Fibroblast of the aortic adventitia (primary cell): ENCODE measurements at regions not wholly inside any gene's neighbourhood (a gene's known extent, or its start where the extent isn't known, plus 50 kb on each side); places are given as distances from the start of the nearest gene placed in this dataset.

Experiments used
- DNase-seq: peaks from one replicate; pipeline ENCODE4 v3.0.0-alpha.2; 2010; ENCODE audit warnings: low read depth
- H3K4me3 ChIP-seq: 2 replicates; pipeline ENCODE4 v1.5.1; 2011; ENCODE audit warnings: low read depth, mild to moderate bottlenecking, control low read depth, low read length, moderate library complexity
- TF ChIP-seq, protein P1 (sequence below): IDR thresholded peaks from 2 replicates; pipeline ENCODE4 v1.5.1; 2011; ENCODE audit warnings: mild to moderate bottlenecking, low read length, control low read depth, inconsistent platforms; ENCODE audit not compliant: insufficient read depth

DNA sequence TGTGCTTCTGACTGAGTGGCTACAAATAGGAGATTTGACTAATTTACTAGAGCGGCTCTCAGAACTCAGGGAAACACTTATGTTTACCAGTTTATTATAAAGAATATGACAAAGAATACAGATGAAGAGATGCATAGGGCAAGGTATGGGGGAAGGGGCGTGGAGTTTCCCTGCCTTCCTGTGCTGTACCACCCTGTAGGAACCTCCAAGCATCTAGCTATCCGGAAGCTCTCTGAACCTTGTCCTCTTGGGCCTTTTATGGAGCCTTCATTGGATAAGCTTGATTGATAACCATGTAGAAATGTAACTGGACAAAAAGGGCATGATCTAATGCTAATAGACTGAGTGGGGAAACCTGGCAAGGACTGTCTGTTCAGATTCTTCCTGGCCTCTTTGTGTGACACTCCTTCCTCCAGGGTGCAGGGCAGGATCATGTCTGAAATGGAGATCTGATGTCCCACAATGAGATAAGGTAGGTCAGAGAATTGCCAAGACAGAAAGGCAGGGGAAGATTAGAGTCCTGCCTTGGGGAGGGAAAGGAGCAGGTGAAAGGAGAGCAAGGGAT lies 101.8 kb upstream of the NPAS2 start:
- H3K4me3 ChIP-seq: no peak overlapping the region
- no peak for DNase-seq
- TF ChIP-seq, protein P1, sequence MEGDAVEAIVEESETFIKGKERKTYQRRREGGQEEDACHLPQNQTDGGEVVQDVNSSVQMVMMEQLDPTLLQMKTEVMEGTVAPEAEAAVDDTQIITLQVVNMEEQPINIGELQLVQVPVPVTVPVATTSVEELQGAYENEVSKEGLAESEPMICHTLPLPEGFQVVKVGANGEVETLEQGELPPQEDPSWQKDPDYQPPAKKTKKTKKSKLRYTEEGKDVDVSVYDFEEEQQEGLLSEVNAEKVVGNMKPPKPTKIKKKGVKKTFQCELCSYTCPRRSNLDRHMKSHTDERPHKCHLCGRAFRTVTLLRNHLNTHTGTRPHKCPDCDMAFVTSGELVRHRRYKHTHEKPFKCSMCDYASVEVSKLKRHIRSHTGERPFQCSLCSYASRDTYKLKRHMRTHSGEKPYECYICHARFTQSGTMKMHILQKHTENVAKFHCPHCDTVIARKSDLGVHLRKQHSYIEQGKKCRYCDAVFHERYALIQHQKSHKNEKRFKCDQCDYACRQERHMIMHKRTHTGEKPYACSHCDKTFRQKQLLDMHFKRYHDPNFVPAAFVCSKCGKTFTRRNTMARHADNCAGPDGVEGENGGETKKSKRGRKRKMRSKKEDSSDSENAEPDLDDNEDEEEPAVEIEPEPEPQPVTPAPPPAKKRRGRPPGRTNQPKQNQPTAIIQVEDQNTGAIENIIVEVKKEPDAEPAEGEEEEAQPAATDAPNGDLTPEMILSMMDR: no peak

DNA sequence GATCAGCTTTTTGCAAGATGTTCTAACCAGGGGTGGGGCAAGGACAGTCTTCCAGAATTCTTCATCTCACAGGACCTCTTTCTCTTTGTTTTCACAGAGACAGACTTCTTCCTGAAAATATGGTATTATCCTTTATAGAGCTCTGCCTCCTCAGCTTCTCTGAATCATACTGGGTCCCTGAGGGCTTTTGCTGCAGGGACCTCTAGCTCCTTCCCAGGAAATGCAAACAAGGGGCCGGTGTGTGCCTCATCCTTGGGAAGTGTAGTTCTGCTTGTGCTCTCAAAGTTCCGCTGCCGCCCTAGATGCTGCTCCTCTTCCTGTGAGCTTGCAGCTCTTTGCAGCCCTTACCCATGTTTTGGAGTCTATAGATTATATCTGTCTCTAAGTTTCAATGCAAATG lies 99.5 kb upstream of the NPAS2 start:
- DNase-seq: no peak
- no peak overlapping the region for H3K4me3 ChIP-seq
- TF ChIP-seq, protein P1: no peak

DNA sequence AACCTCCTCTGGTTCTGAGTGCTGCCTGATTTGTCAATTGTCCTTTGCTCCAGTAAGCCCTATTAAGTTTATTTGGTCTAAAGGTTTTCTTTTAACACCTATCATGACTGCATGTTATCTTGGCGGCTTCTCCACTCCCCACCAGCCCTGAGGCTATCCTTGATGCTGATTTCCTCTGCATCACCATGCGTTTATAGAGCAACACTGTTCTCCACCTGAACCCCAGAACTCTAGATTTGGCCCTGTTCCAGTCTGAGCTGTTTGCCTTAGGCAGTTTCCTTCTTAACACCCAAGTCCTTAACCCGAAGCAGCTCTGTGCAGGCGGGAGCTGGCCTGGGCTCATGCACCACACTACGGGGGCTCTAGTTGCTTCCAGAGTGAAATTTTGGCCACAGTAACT lies 98.2 kb upstream of the NPAS2 start:
- TF ChIP-seq, protein P1: no peak

DNA sequence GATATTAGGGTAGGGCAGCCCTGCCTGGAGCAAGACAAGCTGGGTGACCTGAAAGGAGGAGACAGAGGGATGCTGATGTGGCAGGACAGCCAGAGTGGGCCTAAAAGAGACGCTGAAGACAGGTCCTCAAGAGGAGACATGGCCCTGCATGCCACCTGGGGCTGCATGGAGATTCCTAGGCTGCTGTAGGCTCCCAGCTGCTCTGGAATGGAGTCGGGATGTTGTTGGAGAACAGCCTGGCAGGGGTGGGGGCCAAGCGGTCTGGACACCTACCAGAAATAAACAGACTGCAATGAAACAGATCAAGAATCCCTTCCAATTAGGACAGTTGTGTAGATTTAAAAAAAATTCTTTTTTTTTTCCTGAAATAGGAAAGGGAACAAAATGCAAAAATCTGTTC lies 97.8 kb upstream of the NPAS2 start:
- no peak overlapping the region for H3K4me3 ChIP-seq
- TF ChIP-seq, protein P1: no peak
- DNase-seq: no peak

More for the DNA sequence above, 98.2 kb upstream of the NPAS2 start:
- DNase-seq: no peak
- no peak overlapping the region for H3K4me3 ChIP-seq

DNA sequence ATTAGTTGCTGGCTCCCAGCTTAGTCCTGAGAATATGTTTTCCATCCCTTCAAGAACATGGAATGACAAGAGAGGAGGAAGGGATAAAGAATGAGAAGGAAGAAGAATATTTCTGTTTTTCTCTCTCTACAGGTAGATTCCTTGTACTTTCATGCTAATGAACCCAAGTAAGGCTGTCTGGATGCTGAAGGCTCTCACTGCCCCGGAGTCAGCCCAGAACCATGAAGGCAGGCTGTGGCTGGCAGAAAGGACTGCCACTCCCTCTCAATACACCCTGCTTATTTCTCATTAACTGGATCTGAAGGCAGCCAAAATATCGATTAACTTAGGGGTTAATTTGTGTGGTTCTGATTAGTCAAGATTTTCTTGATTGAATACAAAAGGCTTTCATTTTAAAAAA lies 93.1 kb upstream of the NPAS2 start:
- H3K4me3 ChIP-seq: no peak overlapping the region
- TF ChIP-seq, protein P1: no peak
- no peak for DNase-seq

DNA sequence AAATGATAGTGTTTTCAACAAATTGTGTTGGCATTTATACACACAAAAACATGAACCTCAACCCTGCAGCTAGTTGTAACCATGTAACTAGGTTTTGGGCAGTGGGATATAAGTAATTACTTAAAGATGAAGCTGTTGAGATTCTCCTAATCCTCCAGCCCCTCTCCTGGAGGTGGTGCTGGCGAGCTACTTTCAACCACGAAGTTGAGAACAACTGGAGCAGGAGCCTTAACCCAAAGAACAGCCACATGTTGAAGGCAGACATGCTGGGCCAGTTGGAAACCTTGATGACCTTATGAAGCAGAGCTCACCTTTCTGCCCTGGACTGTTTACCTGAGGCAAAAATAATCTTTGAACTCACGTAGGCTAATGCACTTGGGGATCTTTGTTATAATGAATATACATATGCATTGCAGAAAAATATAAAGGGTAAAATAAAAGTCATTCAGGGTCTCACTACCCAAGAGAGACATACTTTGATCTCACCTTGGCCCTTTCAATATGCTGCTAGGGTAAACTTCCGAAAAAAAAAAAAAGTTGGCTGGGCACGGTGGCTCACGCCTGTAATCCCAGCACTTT lies 89.6 kb upstream of the NPAS2 start:
- TF ChIP-seq, protein P1: peak; percentile 84
- peak; percentile 85 for DNase-seq
- no peak overlapping the region for H3K4me3 ChIP-seq

DNA sequence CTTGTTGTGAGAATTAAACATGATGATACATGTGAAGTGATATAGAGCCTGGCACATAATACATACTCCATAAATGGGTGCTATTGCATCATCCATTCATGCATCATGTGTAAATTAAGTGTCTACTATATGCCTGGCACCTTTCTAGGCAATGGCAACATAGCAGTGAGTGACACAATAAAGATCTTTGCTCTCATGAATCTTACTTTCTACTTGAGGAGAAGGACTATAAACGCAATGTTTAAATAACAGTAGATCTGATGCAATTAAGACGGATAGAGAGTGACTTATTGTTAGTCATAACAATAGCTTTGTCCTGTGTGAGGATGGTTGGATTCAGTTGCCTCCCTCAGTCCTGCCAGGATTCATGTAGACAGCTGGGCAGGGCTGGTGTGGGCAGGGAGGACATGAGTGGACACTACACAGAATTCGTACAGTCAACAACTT lies 88.4 kb upstream of the NPAS2 start:
- H3K4me3 ChIP-seq: no peak overlapping the region
- TF ChIP-seq, protein P1: no peak
- peak; percentile 83 for DNase-seq
